Cardiac fibroblast (primary cell): ENCODE measurements at regions not wholly inside any gene's neighbourhood (a gene's known extent, or its start where the extent isn't known, plus 50 kb on each side); places are given as distances from the start of the nearest gene placed in this dataset.
"Not testable (repeated sequence)": the region's sequence is repeated elsewhere in the genome, so short reads cannot be mapped to it uniquely, and the experiment has no call there.

ENCODE experiments used
- DNase-seq, 2 donors: peaks; one replicate each; pipeline versions ENCODE4 v3.0.0 to v3.0.0-alpha.2; 2010; ENCODE audit warnings: low read depth in 2 of 2
- H3K4me3 ChIP-seq, 2 donors: replicated peaks in 1 of 2; 1 replicate in 1 of 2; 2 replicates in 1 of 2; pipeline ENCODE4 v1.5.1; 2011; ENCODE audit warnings: low read depth in 2 of 2, low read length in 2 of 2, mild to moderate bottlenecking in 2 of 2, moderate library complexity in 1 of 2
- CTCF ChIP-seq: IDR thresholded peaks from one replicate; pipeline ENCODE4 v1.5.1; 2011; ENCODE audit warnings: low read depth, mild to moderate bottlenecking, low read length, inconsistent platforms

GRCh38 chr2:239821694-239822075, 203.5 kb downstream of the NDUFA10 start:
- TF ChIP-seq CTCF = no peak
- DNase-seq = no peak
- no peak overlapping the region for H3K4me3 ChIP-seq

- DNase-seq = no peak
- H3K4me3 ChIP-seq = no peak overlapping the region
- no peak for TF ChIP-seq CTCF
Measured at GRCh38 chr2:239820836-239821693, 204.1 kb downstream of the NDUFA10 start.

- DNase-seq = no peak
- H3K4me3 ChIP-seq = no peak overlapping the region
- TF ChIP-seq CTCF = no peak
Measured at GRCh38 chr2:239819974-239820555, 205.1 kb downstream of the NDUFA10 start.

GRCh38 chr2:239819091-239819973, 205.8 kb downstream of the NDUFA10 start:
- no peak for TF ChIP-seq CTCF

GRCh38 chr2:239818531-239819011, 206.6 kb downstream of the NDUFA10 start:
- no peak for TF ChIP-seq CTCF
- DNase-seq = no peak
- H3K4me3 ChIP-seq = no peak overlapping the region

More at GRCh38 chr2:239819091-239819973, 205.8 kb downstream of the NDUFA10 start:
- no peak overlapping the region for H3K4me3 ChIP-seq
- DNase-seq = no peak

GRCh38 chr2:239818086-239818485, 207.1 kb downstream of the NDUFA10 start:
- DNase-seq = no peak
- H3K4me3 ChIP-seq = no peak overlapping the region
- TF ChIP-seq CTCF = no peak

- not testable (repeated sequence) for DNase-seq, H3K4me3 ChIP-seq
Measured at GRCh38 chr2:239817468-239818031, 207.6 kb downstream of the NDUFA10 start.
